Left lung (tissue), 4 donors: ENCODE measurements at regions not wholly inside any gene's neighbourhood (a gene's known extent, or its start where the extent isn't known, plus 50 kb on each side); places are given as distances from the start of the nearest gene placed in this dataset.

Experiments used
- ATAC-seq: fragments of 200-7000 bp; cut with Tn5 transposase; one replicate; pipeline ENCODE4 v1.9.1; 2020; ENCODE audit warnings: moderate library complexity
- DNase-seq, 4 donors: peaks; one replicate each; pipeline ENCODE4 v3.0.0-alpha.2; 2013 to 2020
- H3K27ac ChIP-seq, 2 donors: fragments of 200-600 bp; sonication (generic) in 1 of 2; one replicate each; pipeline versions ENCODE4 v1.5.0 to v1.8.0; 2020 to 2021
- H3K27me3 ChIP-seq, 2 donors: fragments of 200-600 bp; sonication (generic) in 1 of 2; one replicate each; pipeline versions ENCODE4 v1.5.0 to v1.8.0; 2020 to 2021
- H3K36me3 ChIP-seq, 2 donors: fragments of 200-600 bp; sonication (generic) in 1 of 2; one replicate each; pipeline versions ENCODE4 v1.5.0 to v1.8.0; 2020 to 2021
- H3K4me1 ChIP-seq, 2 donors: fragments of 200-600 bp; one replicate each; pipeline ENCODE4 v1.8.0; 2021
- H3K4me3 ChIP-seq, 2 donors: fragments of 200-600 bp; sonication (generic) in 1 of 2; one replicate each; pipeline versions ENCODE4 v1.5.0 to v1.8.0; 2020 to 2021; ENCODE audit warnings: mild to moderate bottlenecking in 1 of 2
- H3K9me3 ChIP-seq, 2 donors: fragments of 200-600 bp; sonication (generic) in 1 of 2; one replicate each; pipeline versions ENCODE4 v1.5.0 to v1.8.0; 2020 to 2021
- CTCF ChIP-seq, 2 donors: fragments of 200-600 bp; sonication (generic) in 1 of 2; IDR thresholded peaks; one replicate each; pipeline versions ENCODE4 v1.5.0 to v1.8.0; 2021; ENCODE audit warnings: antibody characterized with exemption in 2 of 2
- intact Hi-C, 2 donors: fragments of 100-400 bp; cut with DNase I; formaldehyde crosslinking; loops; one replicate each; pipeline versions ENCODE4 v1.11.2 to v1.14.2; 2022
- donor health status: DM: no; HTN: yes; CAD: no.
- donor health status: DM: no; HTN: no; CAD: no.

DNA sequence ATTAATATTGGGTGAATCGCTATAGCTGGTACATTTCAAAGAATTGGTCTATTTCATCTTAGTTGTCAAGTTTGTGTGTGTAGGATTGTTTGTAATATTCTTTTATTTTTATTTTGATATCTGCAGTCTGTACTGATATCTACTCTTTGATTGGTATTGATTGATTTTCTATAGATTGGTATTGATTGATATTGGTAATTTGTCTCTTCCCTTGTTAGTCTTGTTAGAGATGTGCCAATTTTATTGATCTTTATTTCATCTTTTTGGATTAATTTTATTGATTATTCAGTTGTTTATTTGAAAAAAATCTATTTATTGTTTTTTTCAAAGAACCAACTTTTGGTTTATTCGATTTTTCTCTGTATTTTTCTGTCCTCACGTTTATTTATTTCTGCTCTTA is 61.4 kb downstream of the TM2D3 start:
- Histone ChIP-seq H3K27ac (no peak overlapping the region), H3K4me3 (no peak overlapping the region), H3K9me3 (no peaks in the 10 kb centered on the region), H3K27me3 (no peaks in the 10 kb centered on the region), H3K36me3 (no peaks in the 10 kb centered on the region), H3K4me1 (no peaks in the 10 kb centered on the region)
- no peak for TF ChIP-seq CTCF (IDR thresholded peaks at IDR 0.05)
- ATAC-seq (no peak), DNase-seq (no peak)
- intact Hi-C loops = no loop called here

- no peaks in the 10 kb centered on the region for H3K4me1 ChIP-seq
- peaks cover 0 to 3% of the 10 kb centered on the region in 2 donors for H3K9me3 ChIP-seq
- H3K27ac ChIP-seq = no peak overlapping the region
- H3K36me3 ChIP-seq = no peaks in the 10 kb centered on the region
- no peak for TF ChIP-seq CTCF (IDR thresholded peaks at IDR 0.05)
- intact Hi-C loops = no loop called here
- H3K4me3 ChIP-seq = no peak overlapping the region
- H3K27me3 ChIP-seq = peaks cover 0 to 14% of the 10 kb centered on the region in 2 donors
- no peak for ATAC-seq
- no peak for DNase-seq
Observed at GRCh38 chr15:101583284-101583683, 68.9 kb downstream of the TM2D3 start.

- Histone ChIP-seq H3K4me1 (no peaks in the 10 kb centered on the region), H3K9me3 (peaks cover 0 to 3% of the 10 kb centered on the region in 2 donors), H3K27me3 (peaks cover 0 to 23% of the 10 kb centered on the region in 2 donors), H3K27ac (no peak overlapping the region), H3K4me3 (no peak overlapping the region), H3K36me3 (no peaks in the 10 kb centered on the region)
- DNase-seq (no peak), ATAC-seq (no peak)
- no peak for TF ChIP-seq CTCF (IDR thresholded peaks at IDR 0.05)
- intact Hi-C loops = no loop called here
Observed at GRCh38 chr15:101580431-101580830, 71.8 kb downstream of the TM2D3 start.

DNA sequence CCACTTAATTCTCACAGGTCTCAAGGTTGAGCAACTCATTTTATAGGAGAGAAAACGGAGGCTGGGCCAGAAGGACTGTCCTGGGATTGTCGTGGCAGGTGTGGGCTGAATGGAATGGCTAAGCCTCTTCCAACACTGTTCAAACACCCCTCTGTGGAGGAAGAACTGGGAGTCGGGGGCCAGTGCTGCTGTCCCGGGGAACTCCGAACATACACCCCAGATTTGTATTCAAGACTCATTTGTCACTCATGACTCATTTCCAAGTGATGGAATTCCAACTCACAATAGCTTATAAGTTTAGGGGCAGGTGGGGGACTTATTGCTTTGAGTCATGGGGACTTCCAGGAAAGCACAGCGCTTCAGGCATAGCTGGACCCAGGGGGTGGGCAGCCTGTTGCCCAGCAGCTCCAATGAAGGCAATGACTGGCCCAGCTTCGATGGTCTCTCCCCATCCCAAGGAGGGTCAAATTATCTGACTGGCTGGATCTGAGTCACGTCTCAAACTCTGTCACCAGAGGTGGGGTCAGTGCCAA is 72.5 kb downstream of the TM2D3 start:
- H3K27me3 ChIP-seq = peaks cover 0 to 23% of the 10 kb centered on the region in 2 donors
- no peak overlapping the region for H3K27ac ChIP-seq
- no peak for DNase-seq
- H3K36me3 ChIP-seq = no peaks in the 10 kb centered on the region
- no peak for ATAC-seq
- peaks cover 0 to 3% of the 10 kb centered on the region in 2 donors for H3K9me3 ChIP-seq
- intact Hi-C loops = no loop called here
- no peaks in the 10 kb centered on the region for H3K4me1 ChIP-seq
- TF ChIP-seq CTCF (IDR thresholded peaks at IDR 0.05) = no peak
- H3K4me3 ChIP-seq = no peak overlapping the region

DNA sequence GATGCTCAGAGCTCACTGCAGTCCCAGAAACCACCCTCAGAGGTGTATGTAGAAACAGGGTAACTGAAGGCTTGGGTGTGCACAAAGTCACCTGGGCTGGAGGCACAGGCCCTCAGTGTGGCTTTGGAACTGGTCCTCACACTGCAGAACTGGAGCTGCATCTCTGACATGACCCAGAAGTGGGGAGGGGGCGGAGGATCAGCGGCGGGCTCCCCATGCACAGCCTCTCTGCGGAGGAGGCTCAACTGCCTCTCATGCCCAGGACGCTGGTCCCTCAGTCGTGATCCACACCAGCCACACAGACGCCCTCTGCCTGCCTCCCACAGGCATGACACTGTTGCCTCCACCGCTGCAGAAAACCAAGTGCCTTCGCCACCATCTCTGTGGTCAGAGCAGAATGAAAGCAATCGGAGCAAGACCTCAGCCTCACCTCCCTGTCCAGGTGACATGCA is 73.7 kb downstream of the TM2D3 start:
- intact Hi-C loops = no loop called here
- H3K4me3 ChIP-seq = no peak overlapping the region
- H3K9me3 ChIP-seq = peaks cover 0 to 2% of the 10 kb centered on the region in 2 donors
- peaks cover 0 to 23% of the 10 kb centered on the region in 2 donors for H3K27me3 ChIP-seq
- H3K27ac ChIP-seq = no peak overlapping the region
- DNase-seq (no peak), ATAC-seq (peak; percentile 87)
- peak in 1 of 2 donors; percentile 28 for TF ChIP-seq CTCF (IDR thresholded peaks at IDR 0.05)
- no peaks in the 10 kb centered on the region for H3K4me1 ChIP-seq
- H3K36me3 ChIP-seq = no peaks in the 10 kb centered on the region
